Activated CD8-positive, alpha-beta memory T cell treated with anti-CD3 and anti-CD28 coated beads for 1 hour (primary cell): ENCODE measurements at regions not wholly inside any gene's neighbourhood (a gene's known extent, or its start where the extent isn't known, plus 50 kb on each side); places are given as distances from the start of the nearest gene placed in this dataset.
"Not testable (repeated sequence)": the region's sequence is repeated elsewhere in the genome, so short reads cannot be mapped to it uniquely, and the experiment has no call there.

Source experiments
- DNase-seq, 2 donors: peaks; one replicate each; pipeline ENCODE4 v3.0.0-alpha.2; 2020; ENCODE audit warnings: low read depth in 1 of 2; ENCODE audit errors: extremely low read depth in 1 of 2

- no peak for DNase-seq
These were observed 569.0 kb upstream of the B3GAT1 start for GRCh38 chr11:134980819-134981710.

GRCh38 chr11:134979089-134979457 lies 567.0 kb upstream of the B3GAT1 start:
- not testable (repeated sequence) for DNase-seq

- no peak for DNase-seq
These were observed 566.5 kb upstream of the B3GAT1 start for GRCh38 chr11:134978388-134979088.

GRCh38 chr11:134976551-134976950 lies 564.5 kb upstream of the B3GAT1 start:
- DNase-seq: no peak

DNA sequence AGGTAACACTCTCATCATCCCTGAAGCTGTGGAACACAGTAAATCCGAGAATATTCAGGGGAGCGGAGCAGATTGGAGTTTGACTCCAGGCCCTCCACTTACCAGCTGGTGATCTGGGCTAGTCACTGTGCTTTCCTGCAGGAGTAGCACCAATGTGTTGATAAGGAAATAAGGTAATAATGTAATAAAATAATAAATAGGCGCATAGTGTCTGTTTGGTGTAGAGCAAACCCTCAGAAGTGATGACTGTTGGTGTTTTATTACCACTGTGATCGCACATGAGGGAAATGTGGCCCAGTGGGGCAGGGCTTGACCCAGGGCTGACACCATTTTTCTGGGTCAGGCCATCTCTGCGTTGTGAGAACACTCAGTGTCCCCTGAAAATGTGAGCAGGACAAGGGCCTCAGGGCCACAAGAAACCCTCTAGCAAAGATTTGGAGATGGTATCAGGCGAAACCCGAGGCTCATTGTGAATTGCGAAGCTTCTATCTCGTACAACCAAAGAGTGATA lies 563.9 kb upstream of the B3GAT1 start:
- DNase-seq: no peak

- DNase-seq: no peak
These were observed 561.8 kb upstream of the B3GAT1 start for GRCh38 chr11:134973801-134974200.

- DNase-seq: no peak
These were observed 559.3 kb upstream of the B3GAT1 start for GRCh38 chr11:134971381-134971780.

GRCh38 chr11:134967746-134968145 lies 555.7 kb upstream of the B3GAT1 start:
- no peak for DNase-seq

DNA sequence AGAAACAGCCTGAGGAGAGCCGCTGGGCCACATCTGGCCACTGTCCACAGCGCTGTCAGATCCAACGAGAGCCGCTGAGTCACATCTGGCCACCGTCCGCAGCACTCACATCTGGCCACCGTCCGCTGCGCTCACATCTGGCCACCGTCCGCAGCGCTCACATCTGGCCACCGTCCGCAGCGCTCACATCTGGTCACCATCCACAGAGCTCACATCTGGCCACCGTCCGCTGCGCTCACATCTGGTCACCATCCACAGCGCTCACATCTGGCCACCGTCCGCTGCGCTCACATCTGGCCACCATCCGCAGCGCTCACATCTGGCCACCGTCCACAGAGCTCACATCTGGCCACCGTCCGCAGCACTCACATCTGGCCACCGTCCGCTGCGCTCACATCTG lies 549.3 kb upstream of the B3GAT1 start:
- DNase-seq: not testable (repeated sequence)

DNA sequence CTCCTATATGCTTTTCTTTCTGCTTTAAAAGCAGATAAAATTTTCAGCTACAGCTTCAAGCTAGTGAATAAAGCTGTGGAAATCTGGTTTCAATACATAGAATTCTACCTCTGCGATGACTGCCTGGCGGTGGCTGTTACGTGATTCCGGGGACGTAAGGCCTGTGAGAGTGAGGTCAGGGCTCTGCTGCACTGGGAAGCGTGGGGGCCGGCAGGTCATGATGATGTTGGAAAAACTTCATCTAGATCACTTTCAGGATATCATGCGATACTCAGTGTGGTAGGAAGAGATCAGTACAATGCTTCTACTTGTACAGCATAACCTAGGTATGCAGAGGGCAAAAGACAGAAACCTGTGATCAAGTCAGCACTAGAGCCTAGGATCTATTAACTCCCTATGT lies 546.8 kb upstream of the B3GAT1 start:
- no peak for DNase-seq

DNA sequence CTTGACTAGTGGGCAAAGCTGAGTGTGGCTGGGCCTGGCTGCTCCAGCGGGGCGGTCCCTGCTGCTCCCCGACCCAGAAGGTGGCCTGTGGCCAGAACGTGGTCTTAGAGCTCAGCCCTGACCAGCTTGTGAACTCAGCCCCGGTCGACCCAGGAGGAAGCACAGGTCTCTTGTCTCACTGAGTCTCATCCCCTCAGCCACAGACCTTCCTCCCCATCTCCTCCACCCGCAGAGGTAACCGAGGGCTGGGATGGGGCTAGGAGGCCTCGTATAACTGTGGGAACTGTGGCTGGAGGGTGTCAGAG lies 546.2 kb upstream of the B3GAT1 start:
- DNase-seq: no peak

DNA sequence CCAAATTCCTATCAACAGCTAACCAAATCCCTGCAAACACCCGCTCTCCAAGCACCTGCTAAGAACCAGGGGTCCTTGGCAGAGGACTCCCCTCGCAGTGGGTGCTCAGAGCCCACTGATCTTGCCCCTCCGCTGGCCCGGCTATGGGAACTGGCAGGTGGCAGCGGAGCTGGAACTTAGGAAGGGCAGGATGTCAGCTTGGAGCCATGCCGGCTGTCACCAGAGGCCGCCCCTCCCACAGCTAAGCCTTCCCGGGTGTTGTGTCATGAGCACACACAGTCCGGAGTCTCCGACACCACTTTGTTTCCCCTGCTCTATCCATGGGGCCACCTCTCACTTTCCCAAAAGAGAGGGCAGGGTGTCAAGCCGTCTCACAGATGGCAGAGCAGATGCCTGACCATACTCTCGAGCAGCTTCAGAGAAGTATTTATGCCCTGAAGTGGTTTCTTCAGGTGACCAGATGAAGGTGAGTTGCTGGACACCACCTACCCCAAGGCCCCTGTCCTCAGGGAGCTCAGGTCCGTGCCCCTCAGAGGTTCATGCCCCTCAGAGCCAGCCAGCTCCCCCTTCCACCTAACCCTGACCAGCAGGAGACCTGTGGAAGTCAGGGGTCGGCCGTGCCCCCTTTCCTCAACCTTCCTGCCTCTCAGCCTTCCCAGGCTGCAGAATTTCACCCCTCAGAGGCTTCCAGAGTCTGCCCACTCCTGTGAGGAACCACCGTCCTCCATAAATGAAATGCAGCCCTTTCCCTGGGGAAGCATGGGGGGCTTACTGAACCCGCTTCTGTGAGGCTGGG lies 545.7 kb upstream of the B3GAT1 start:
- DNase-seq: no peak

DNA sequence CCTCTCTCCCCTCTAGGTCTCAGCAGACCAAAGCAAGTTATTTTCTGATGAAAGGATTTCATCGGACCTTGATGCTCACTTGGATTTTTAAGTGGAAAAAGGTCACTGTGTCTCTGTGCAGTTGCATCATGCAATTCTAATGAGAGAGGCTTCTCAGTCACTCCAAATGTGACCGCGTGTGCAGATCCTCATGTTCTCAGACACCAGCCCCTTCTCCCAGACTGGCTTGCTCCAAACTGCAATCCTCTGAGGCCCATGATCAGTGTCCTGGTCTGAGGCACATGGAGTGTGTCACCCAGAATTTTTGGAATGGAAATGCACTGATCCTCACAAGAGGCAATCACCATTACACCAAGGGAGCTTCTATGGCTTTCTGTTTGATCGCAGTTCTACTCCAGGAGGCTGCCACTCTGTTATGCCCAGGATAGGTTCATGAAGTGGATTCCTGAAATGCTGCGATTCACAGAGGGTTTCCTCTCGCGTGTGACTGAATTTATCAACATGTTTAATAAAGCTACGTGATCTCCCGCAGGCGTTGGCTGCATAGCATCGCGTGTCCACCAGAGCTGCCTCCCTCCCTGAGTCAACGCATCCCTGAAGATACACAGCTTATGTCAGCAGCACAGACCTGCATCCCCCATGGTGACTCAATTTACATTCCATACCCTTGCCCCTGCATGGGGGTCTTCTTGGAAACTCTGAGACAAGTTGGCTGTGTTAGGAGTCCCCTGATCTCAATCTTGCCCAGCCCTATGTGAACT lies 544.6 kb upstream of the B3GAT1 start:
- DNase-seq: no peak

DNA sequence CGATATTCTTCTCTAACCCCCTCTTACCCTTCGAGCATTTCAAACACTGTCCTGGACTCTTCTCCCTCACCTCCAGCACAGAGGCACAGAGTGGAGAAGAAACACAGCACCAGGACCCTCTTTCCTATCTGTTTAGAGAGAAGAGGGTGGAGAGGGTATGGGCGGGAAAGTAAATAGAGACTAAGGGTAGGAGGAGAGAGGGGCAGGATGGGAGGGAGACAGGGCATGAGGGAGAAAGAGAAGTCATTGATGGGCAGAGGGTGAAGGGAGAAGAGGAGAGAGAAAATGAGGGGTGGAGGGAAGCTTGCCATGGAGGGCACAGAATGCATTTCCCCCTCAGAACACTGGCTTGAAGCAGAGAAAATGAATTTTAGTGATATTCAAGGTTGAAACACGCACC lies 543.9 kb upstream of the B3GAT1 start:
- not testable (repeated sequence) for DNase-seq

DNA sequence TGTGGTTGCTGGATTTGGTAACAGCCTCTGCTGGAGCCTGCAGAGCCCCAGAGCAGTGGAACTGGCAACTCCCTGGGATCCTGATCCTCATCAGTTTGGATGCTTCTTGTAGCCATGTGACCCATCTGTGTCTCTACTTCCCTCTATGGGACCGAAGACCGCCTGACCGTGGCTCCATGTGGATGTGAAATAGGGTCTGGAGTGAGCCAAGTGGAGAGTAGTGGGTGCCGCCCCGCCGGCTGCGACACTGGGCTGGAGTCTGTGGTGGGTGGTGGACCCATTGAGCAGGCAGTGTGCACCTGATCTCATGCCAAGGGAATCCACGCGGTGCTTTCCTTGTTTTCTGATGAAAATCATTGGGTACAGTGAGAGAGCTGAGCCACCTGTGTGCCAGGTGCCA lies 543.2 kb upstream of the B3GAT1 start:
- DNase-seq: no peak

DNA sequence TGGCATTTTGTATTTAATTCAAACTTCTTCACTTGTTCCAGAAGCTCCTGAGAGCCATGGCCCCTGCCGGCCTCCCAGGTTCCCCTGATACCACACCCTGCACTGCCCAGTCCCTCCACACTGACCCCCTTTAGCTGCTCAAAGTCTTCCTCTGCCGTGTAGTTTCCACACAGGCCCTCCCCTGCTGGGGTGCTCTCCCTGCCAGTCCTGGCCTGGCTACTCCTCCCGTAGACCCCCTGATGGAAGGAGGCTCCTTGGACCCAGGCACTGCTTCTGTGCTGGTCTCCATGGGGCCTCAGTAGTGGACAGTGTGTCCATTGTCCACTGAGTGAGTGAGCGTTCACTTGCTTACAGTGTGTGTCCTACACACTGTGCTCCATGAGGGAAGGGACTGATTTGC lies 542.4 kb upstream of the B3GAT1 start:
- not testable (repeated sequence) for DNase-seq

DNA sequence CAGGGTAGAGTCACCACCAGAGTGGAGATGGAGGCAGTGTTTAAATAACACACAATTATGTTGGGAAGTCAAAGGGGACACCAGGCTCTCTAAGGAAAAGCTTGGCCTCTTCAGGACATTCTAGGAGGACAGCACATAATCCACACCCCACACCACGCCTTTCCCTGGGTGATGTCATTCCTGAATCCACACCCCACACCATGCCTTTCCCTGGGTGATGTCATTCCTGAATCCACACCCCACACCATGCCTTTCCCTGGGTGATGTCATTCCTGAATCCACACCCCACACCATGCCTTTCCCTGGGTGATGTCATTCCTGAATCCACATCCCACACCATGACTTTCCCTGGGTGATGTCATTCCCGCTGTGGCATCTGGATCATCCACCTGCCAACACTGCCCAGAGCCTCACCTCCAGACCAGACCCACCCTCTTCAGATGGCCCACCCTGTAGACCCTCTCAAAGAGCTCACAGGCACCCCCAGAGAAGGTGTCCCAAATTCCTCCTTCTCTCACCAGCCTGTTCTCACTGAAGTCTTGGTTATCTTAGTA lies 541.5 kb upstream of the B3GAT1 start:
- DNase-seq: not testable (repeated sequence)

- DNase-seq: no peak
These were observed 539.3 kb upstream of the B3GAT1 start for GRCh38 chr11:134951305-134951700.

- DNase-seq: no peak
These were observed 538.8 kb upstream of the B3GAT1 start for GRCh38 chr11:134950692-134951304.
